Body of pancreas (tissue), 4 donors: ENCODE measurements at regions not wholly inside any gene's neighbourhood (a gene's known extent, or its start where the extent isn't known, plus 50 kb on each side); places are given as distances from the start of the nearest gene placed in this dataset.

Experiments used
- ATAC-seq: fragments of 150-250 bp; one replicate; pipeline ENCODE4 v1.9.1; 2016
- DNase-seq, 4 donors: peaks; one replicate each; pipeline ENCODE4 v3.0.0-alpha.2; 2019
- H3K27ac ChIP-seq, 4 donors: fragments of 200-600 bp; sonication (generic); 1 replicate in 3 of 4; 2 replicates in 1 of 4; pipeline versions ENCODE4 v1.5.1 to v1.6.1; 2016 to 2019; ENCODE audit warnings: mild to moderate bottlenecking in 1 of 4, mixed read lengths in 1 of 4, moderate library complexity in 1 of 4
- H3K27me3 ChIP-seq, 2 donors: fragments of 200-600 bp; sonication (generic); one replicate each; pipeline ENCODE4 v1.6.0; 2016; ENCODE audit warnings: mild to moderate bottlenecking in 1 of 2
- H3K36me3 ChIP-seq, 2 donors: fragments of 200-600 bp; sonication (generic); replicated peaks in 1 of 2; 2 replicates each; pipeline ENCODE4 v1.5.1; 2016; ENCODE audit warnings: low read depth in 2 of 2; ENCODE audit not compliant: insufficient read depth in 1 of 2
- H3K4me1 ChIP-seq: fragments of 200-600 bp; sonication (generic); one replicate; pipeline ENCODE4 v1.6.0; 2016
- H3K4me3 ChIP-seq, 2 donors: fragments of 200-600 bp; sonication (generic); 1 replicate in 1 of 2; 2 replicates in 1 of 2; pipeline ENCODE4 v1.5.1; 2016 to 2019
- H3K9me3 ChIP-seq, 3 donors: fragments of 200-600 bp; sonication (generic); 1 replicate in 2 of 3; 2 replicates in 1 of 3; pipeline ENCODE4 v1.5.1; 2016
- POLR2A ChIP-seq, 3 donors: fragments of 450-650 bp; IDR thresholded peaks; one replicate each; pipeline ENCODE4 v1.6.1; 2016; ENCODE audit warnings: antibody characterized with exemption in 3 of 3, mild to moderate bottlenecking in 2 of 3
- WGBS, 2 donors: methylation state at CpG; one replicate each; pipeline ENCODE4 v1.1.5; 2017; 5-methylcytosine and 5-hydroxymethylcytosine counted together
- intact Hi-C: fragments of 100-400 bp; cut with DNase I; formaldehyde crosslinking; loops from one replicate; pipeline ENCODE4 v1.15.1; 2023
- TF ChIP-seq, protein P1 (sequence below), 7 experiments: fragments of 450-650 bp in 4 of 7; fragments of 200-600 bp in 3 of 7; sonication (generic) in 3 of 7; IDR thresholded peaks; one replicate each; pipeline ENCODE4 v1.5.1; 2016 to 2019; ENCODE audit warnings: antibody characterized with exemption in 7 of 7

DNA sequence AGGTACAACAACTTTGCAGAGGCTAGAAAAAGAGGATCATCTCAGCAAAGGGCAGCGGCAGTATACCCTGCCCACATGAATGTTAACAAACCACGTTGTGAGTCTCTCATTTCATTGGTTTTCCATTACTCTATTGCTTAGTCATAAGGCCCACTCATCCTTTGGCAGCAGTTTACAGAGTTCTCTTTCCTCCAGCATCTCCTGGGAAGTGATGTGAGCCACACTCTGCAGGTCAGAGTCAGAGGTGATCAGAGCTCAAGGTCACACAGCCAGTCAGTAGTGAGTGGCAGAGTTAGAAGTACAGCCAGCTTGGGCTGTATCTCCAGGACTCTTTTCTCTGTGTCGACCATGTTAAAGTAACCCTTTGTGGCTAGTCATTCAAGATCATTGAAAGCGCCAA lies 599.6 kb upstream of the GRAMD2B start:
- Histone ChIP-seq H3K27me3 (no peaks in the 10 kb centered on the region), H3K36me3 (no peaks in the 10 kb centered on the region), H3K4me1 (no peaks in the 10 kb centered on the region), H3K4me3 (no peak overlapping the region), H3K27ac (no peak overlapping the region), H3K9me3 (no peaks in the 10 kb centered on the region)
- ATAC-seq (no peak), DNase-seq (no peak)
- TF ChIP-seq POLR2A (IDR thresholded peaks at IDR 0.05), result no peak
- TF ChIP-seq, protein P1, sequence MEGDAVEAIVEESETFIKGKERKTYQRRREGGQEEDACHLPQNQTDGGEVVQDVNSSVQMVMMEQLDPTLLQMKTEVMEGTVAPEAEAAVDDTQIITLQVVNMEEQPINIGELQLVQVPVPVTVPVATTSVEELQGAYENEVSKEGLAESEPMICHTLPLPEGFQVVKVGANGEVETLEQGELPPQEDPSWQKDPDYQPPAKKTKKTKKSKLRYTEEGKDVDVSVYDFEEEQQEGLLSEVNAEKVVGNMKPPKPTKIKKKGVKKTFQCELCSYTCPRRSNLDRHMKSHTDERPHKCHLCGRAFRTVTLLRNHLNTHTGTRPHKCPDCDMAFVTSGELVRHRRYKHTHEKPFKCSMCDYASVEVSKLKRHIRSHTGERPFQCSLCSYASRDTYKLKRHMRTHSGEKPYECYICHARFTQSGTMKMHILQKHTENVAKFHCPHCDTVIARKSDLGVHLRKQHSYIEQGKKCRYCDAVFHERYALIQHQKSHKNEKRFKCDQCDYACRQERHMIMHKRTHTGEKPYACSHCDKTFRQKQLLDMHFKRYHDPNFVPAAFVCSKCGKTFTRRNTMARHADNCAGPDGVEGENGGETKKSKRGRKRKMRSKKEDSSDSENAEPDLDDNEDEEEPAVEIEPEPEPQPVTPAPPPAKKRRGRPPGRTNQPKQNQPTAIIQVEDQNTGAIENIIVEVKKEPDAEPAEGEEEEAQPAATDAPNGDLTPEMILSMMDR (IDR thresholded peaks at IDR 0.05), result no peak
- intact Hi-C loops, result no loop called here
- 73 to 74% methylated on average over 4 of the region's 4 CpGs for WGBS, 2 donors

DNA sequence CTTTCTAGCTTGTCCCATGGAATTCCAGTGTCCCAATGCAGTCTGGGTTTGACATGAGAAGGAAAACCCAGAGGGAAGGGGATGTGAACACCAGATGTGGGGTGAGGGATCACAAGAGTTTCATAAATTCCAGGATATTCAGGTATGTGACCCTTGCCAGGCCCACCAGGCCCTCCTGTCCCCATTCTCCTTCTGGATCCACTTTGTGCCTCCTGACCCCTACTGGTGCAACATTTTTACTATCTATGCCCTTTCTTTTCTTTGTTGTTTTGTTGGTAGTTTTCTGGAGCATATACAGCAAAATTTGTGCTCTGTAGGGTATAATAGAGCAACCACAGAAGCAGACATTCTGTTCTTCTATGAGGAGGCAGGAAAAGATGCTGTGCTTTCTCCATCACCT lies 597.0 kb upstream of the GRAMD2B start:
- TF ChIP-seq, protein P1 (IDR thresholded peaks at IDR 0.05), result no peak
- TF ChIP-seq POLR2A (IDR thresholded peaks at IDR 0.05), result no peak
- Histone ChIP-seq H3K36me3 (no peaks in the 10 kb centered on the region), H3K27me3 (no peaks in the 10 kb centered on the region), H3K27ac (no peak overlapping the region), H3K4me1 (no peaks in the 10 kb centered on the region), H3K4me3 (no peak overlapping the region), H3K9me3 (peaks cover 0 to 2% (median 0%) of the 10 kb centered on the region in 3 donors)
- intact Hi-C loops, result no loop called here
- ATAC-seq (no peak), DNase-seq (no peak)

DNA sequence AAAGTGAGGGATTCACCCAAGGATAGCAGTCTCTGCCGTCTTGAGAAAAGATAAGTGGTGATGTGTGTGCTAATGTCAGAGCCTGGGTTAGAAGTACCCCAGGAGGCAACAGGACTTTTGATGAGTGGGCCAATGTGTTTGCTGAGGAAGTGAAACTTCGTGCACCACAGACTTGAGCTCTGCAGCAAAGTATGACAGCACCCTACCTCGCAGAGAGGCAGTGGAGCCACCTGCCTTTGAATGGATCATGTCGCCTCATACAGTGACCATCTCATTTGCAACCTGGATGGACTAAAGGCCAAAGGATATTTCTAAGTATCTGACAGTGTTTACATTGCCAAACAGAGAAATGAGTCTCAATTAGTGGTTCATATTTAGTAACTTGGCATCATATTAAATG lies 593.9 kb upstream of the GRAMD2B start:
- WGBS, 2 donors, result 70 to 80% methylated on average over 4 of the region's 4 CpGs
- Histone ChIP-seq H3K9me3 (peaks cover 0 to 5% (median 0%) of the 10 kb centered on the region in 3 donors), H3K27me3 (no peaks in the 10 kb centered on the region), H3K4me3 (no peak overlapping the region), H3K4me1 (no peaks in the 10 kb centered on the region), H3K36me3 (no peaks in the 10 kb centered on the region), H3K27ac (no peak overlapping the region)
- DNase-seq (no peak), ATAC-seq (no peak)
- no peak for TF ChIP-seq POLR2A (IDR thresholded peaks at IDR 0.05)
- TF ChIP-seq, protein P1 (IDR thresholded peaks at IDR 0.05), result no peak
- intact Hi-C loops, result no loop called here

DNA sequence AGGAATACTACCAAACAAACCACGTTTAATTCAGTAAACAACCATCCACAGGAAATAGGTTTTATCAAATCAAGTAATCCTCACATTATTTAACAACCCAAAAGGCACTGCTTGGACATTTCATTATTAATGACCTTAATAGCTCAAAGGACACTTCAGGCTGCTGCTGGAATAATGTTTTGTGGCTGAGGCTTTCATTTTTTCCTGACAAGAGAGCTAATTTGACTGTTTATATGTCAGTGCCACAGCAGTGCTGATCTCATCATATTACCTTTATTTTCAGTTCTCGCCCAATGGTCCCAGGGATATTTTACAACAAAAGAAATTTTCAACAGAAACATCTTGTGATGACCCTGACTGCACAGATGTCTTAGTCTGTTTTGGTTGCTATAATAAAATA lies 589.8 kb upstream of the GRAMD2B start:
- WGBS, 2 donors, result 51% methylated on average over 2 of the region's 2 CpGs
- H3K9me3 ChIP-seq, result peaks cover 0 to 5% (median 0%) of the 10 kb centered on the region in 3 donors
- TF ChIP-seq, protein P1 (IDR thresholded peaks at IDR 0.05), result no peak
- TF ChIP-seq POLR2A (IDR thresholded peaks at IDR 0.05), result no peak
- H3K4me1 ChIP-seq, result peaks cover 9% of the 10 kb centered on the region
- no peaks in the 10 kb centered on the region for H3K36me3 ChIP-seq
- ATAC-seq (no peak), DNase-seq (no peak)
- H3K4me3 ChIP-seq, result no peak overlapping the region
- intact Hi-C loops, result no loop called here
- H3K27ac ChIP-seq, result no peak overlapping the region
- H3K27me3 ChIP-seq, result no peaks in the 10 kb centered on the region

DNA sequence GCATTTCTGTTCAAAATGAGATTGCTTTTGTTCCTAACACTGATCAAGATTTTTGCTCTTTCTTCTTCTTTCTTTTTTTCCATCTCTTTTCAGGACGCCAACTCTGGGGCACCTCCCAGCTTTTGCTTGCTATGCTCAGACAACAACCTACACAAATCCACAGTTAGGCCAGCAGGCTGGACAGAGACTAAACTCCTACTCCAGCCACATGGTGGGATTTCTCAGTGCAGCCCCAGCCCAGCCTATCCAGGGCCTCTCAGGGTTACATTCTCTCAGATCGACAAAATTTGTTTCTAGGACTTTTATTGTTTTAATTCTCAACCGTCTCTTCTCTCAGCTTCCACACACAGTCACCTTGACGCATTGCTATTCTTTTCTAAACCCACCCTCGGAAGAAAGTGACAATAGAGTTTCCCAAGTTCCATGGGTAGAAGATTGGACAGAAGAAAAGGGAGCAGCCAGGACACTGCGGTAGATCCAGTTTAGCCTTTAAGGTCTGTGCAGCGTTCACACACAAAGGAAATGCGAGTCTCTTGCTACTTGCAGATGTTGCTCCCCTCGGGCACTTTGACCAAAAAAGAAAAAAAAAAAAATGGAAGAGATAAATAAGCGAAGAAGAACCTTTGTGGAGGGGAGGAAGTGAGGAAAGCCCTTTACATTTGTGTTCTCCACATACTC lies 588.6 kb upstream of the GRAMD2B start:
- intact Hi-C loops, result no loop called here
- Histone ChIP-seq H3K4me1 (peaks cover 9% of the 10 kb centered on the region), H3K36me3 (no peaks in the 10 kb centered on the region), H3K27me3 (no peaks in the 10 kb centered on the region), H3K27ac (no peak overlapping the region), H3K4me3 (no peak overlapping the region), H3K9me3 (peaks cover 0 to 5% (median 0%) of the 10 kb centered on the region in 3 donors)
- no peak for ATAC-seq
- WGBS, 2 donors, result 83 to 87% methylated on average over 10 of the region's 10 CpGs
- TF ChIP-seq, protein P1 (IDR thresholded peaks at IDR 0.05), result no peak
- TF ChIP-seq POLR2A (IDR thresholded peaks at IDR 0.05), result no peak
- DNase-seq, result no peak
